ENCODE measurements at regions not wholly inside any gene's neighbourhood (a gene's known extent, or its start where the extent isn't known, plus 50 kb on each side); places are given as distances from the start of the nearest gene placed in this dataset.

DNA sequence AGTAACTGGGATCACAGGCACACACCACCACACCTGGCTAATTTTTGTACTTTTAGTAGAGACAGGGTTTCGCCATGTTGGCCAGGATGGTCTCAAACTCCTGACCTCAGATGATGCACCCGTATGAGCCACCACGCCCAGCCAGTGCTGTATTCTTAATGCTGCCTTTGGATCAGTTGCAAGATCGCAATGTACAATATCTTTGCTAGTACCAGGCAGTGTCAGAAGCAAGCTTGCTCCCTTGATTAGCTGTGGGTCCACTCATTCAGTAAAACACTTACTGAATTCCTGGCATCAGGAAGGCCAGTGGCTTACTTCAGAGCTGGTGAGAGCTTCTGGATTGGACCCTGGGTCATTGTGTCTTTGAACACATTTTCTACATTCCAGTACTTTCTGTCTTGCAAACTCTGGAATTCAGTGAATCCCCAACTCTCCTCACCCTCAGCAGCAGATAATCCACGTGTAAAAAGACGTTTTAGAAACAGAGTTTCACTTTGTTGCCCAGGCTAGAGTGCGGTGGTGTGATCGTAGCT, 1183.7 kb downstream of the AACS start:
- TF ChIP-seq ZBTB7A (IDR thresholded peaks at IDR 0.05; ENCODE audit: low read depth) (no peak), TAF1 (IDR thresholded peaks at IDR 0.05; ENCODE audit: low read depth) (no peak), FOXM1 (IDR thresholded peaks at IDR 0.05; ENCODE audit: borderline replicate concordance, low read depth) (no peak)
